HG03558 (cell line): ENCODE measurements at regions not wholly inside any gene's neighbourhood (a gene's known extent, or its start where the extent isn't known, plus 50 kb on each side); places are given as distances from the start of the nearest gene placed in this dataset.

ENCODE experiments used
- ATAC-seq: cut with Tn5 transposase; IDR thresholded peaks from one replicate; pipeline ENCODE4 v1.9.1; 2021; ENCODE audit warnings: moderate number of reproducible peaks; ENCODE audit not compliant: unreplicated experiment; ENCODE audit errors: extremely low read depth

GRCh38 chr2:118632921-118633320, 214.5 kb downstream of the EN1 start:
- ATAC-seq: no peak

GRCh38 chr2:118627156-118627555, 220.3 kb downstream of the EN1 start:
- no peak for ATAC-seq

GRCh38 chr2:118622913-118623312, 224.5 kb downstream of the EN1 start:
- no peak for ATAC-seq

GRCh38 chr2:118622108-118622507, 225.3 kb downstream of the EN1 start:
- no peak for ATAC-seq

GRCh38 chr2:118618279-118618678, 229.2 kb downstream of the EN1 start:
- no peak for ATAC-seq

- no peak for ATAC-seq
Measured at GRCh38 chr2:118616432-118616831, 231.0 kb downstream of the EN1 start.

- ATAC-seq: no peak
Measured at GRCh38 chr2:118614841-118615271, 232.6 kb downstream of the EN1 start.

GRCh38 chr2:118613737-118614136, 233.7 kb downstream of the EN1 start:
- no peak for ATAC-seq

- no peak for ATAC-seq
Measured at GRCh38 chr2:118611691-118612090, 235.8 kb downstream of the EN1 start.

GRCh38 chr2:118609138-118609537, 238.3 kb downstream of the EN1 start:
- ATAC-seq: no peak

- ATAC-seq: no peak
Measured at GRCh38 chr2:118607641-118608040, 239.8 kb downstream of the EN1 start.

GRCh38 chr2:118604811-118605210, 242.6 kb downstream of the EN1 start:
- no peak for ATAC-seq

GRCh38 chr2:118604371-118604770, 243.1 kb downstream of the EN1 start:
- no peak for ATAC-seq

GRCh38 chr2:118599141-118599540, 248.3 kb downstream of the EN1 start:
- no peak for ATAC-seq

- no peak for ATAC-seq
Measured at GRCh38 chr2:118596620-118597019, 250.8 kb downstream of the EN1 start.

GRCh38 chr2:118593257-118593656, 254.2 kb downstream of the EN1 start:
- ATAC-seq: no peak

- ATAC-seq: no peak
Measured at GRCh38 chr2:118591223-118591622, 256.2 kb downstream of the EN1 start.

- no peak for ATAC-seq
Measured at GRCh38 chr2:118589721-118590120, 257.7 kb downstream of the EN1 start.

- no peak for ATAC-seq
Measured at GRCh38 chr2:118588850-118589249, 258.6 kb downstream of the EN1 start.

GRCh38 chr2:118586312-118586711, 261.1 kb downstream of the EN1 start:
- no peak for ATAC-seq

- no peak for ATAC-seq
Measured at GRCh38 chr2:118584877-118585276, 262.6 kb downstream of the EN1 start.

GRCh38 chr2:118584062-118584749, 263.2 kb downstream of the EN1 start:
- no peak for ATAC-seq
